SU-DHL-6 (cell line): ENCODE measurements at regions not wholly inside any gene's neighbourhood (a gene's known extent, or its start where the extent isn't known, plus 50 kb on each side); places are given as distances from the start of the nearest gene placed in this dataset.
"Not testable (repeated sequence)": the region's sequence is repeated elsewhere in the genome, so short reads cannot be mapped to it uniquely, and the experiment has no call there.

Source experiments
- EZH2phosphoT487 ChIP-seq: fragments of 200-600 bp; sonication (generic), shearing (Covaris generic); conservative IDR thresholded peaks from 2 replicates; pipeline ENCODE4 v1.6.1; 2018; ENCODE audit warnings: mild to moderate bottlenecking, antibody characterized with exemption, low read length, moderate library complexity, mixed read lengths
- TF ChIP-seq, protein P1 (sequence below): fragments of 200-600 bp; sonication (generic); IDR thresholded peaks from one replicate; pipeline ENCODE4 v1.5.1; 2017; ENCODE audit warnings: antibody characterized with exemption, mild to moderate bottlenecking, low read length, moderate library complexity; ENCODE audit not compliant: insufficient read depth, poor library complexity, severe bottlenecking

DNA sequence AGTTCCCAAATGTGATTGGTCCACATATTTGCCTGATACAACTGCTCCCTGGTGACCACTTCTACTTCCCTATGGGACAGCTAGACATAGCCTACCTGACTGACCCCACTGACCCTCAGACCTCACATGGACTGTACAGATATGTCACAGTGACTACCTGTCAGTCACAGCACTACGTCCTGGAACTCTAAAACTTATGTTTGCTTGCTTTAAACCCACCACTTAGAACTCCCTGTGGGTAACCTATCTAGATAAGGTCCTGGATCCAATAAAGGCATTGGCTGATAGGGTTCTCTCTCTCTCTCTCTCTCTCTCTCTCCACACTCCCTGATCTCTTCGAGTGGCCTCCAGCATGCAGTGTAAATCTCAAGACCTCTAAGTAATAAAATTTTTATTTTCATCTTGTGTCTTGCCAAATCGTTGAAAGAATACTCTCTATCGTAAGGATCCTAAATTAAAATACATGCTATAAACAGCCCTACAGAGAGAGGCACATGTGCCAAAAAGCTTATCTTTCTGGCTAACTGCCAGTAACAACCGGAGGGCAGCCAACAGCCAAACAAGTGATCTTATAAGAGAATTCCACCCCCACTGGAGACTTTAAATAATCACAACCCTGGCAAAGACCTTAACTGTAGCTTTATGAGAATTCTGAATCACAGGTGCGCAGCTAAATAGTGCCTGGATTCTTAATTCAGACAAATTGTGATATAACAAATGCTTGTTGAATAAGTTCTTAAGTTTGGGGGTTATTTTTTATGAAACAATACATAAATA lies 162.6 kb upstream of the LRRTM4 start:
- TF ChIP-seq, protein P1, sequence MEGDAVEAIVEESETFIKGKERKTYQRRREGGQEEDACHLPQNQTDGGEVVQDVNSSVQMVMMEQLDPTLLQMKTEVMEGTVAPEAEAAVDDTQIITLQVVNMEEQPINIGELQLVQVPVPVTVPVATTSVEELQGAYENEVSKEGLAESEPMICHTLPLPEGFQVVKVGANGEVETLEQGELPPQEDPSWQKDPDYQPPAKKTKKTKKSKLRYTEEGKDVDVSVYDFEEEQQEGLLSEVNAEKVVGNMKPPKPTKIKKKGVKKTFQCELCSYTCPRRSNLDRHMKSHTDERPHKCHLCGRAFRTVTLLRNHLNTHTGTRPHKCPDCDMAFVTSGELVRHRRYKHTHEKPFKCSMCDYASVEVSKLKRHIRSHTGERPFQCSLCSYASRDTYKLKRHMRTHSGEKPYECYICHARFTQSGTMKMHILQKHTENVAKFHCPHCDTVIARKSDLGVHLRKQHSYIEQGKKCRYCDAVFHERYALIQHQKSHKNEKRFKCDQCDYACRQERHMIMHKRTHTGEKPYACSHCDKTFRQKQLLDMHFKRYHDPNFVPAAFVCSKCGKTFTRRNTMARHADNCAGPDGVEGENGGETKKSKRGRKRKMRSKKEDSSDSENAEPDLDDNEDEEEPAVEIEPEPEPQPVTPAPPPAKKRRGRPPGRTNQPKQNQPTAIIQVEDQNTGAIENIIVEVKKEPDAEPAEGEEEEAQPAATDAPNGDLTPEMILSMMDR: not testable (repeated sequence)
- not testable (repeated sequence) for TF ChIP-seq EZH2phosphoT487
